Loucy (cell line): ENCODE measurements at regions not wholly inside any gene's neighbourhood (a gene's known extent, or its start where the extent isn't known, plus 50 kb on each side); places are given as distances from the start of the nearest gene placed in this dataset.

Experiments used
- CTCF ChIP-seq: fragments of 200-600 bp; sonication (generic); conservative IDR thresholded peaks from 2 replicates; pipeline ENCODE4 v1.5.1; 2014; ENCODE audit warnings: mild to moderate bottlenecking, antibody characterized with exemption, low read length
- EZH2phosphoT487 ChIP-seq: fragments of 200-600 bp; IDR thresholded peaks from 2 replicates; pipeline ENCODE4 v1.6.1; 2018; ENCODE audit warnings: antibody characterized with exemption, mild to moderate bottlenecking, moderate library complexity, borderline replicate concordance

DNA sequence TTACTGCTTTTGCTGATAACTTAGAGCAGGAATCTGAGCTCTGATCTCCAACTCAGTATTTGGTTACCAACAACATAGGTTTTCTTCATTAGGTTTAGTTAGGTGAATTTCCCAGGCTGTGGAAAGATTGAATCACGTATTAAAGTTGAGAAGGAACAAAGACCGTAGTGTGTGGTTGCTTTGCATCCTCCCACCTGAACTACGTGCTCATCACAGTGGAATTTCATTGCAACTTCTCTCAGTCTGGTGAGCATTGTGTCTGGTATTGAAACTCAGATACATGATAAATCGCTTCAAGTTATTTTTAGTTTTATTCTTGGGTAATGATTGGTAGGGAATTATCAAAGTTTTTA is 139.4 kb upstream of the AKR1E2 start:
- TF ChIP-seq CTCF (no peak), EZH2phosphoT487 (no peak)
